GM23338 (cell line): ENCODE measurements at regions not wholly inside any gene's neighbourhood (a gene's known extent, or its start where the extent isn't known, plus 50 kb on each side); places are given as distances from the start of the nearest gene placed in this dataset.

Experiments
- ATAC-seq: fragments of 200-7000 bp; cut with Tn5 transposase; 3 replicates; pipeline ENCODE4 v1.9.1; 2020
- DNase-seq: peaks from one replicate; pipeline ENCODE4 v3.0.0-alpha.2; 2015; ENCODE audit warnings: low spot score
- H2AFZ ChIP-seq: fragments of 200-600 bp; sonication (generic); 2 replicates; pipeline ENCODE4 v1.8.0; 2016; ENCODE audit warnings: antibody characterized with exemption, mild to moderate bottlenecking, moderate library complexity
- H3F3A ChIP-seq: fragments of 200-600 bp; sonication (generic); replicated peaks from 2 replicates; pipeline ENCODE4 v1.8.0; 2017; ENCODE audit warnings: antibody characterized with exemption, mixed run types, low read depth
- H3K27ac ChIP-seq: fragments of 200-600 bp; sonication (generic); 2 replicates; pipeline ENCODE4 v1.6.1; 2016; ENCODE audit warnings: low read depth
- H3K27me3 ChIP-seq: fragments of 200-600 bp; sonication (generic); 2 replicates; pipeline ENCODE4 v1.8.0; 2016; ENCODE audit warnings: mild to moderate bottlenecking, mixed run types, moderate library complexity; ENCODE audit not compliant: insufficient read depth
- H3K36me3 ChIP-seq: fragments of 200-600 bp; sonication (generic); 2 replicates; pipeline ENCODE4 v1.8.0; 2016; ENCODE audit warnings: mild to moderate bottlenecking; ENCODE audit not compliant: insufficient read depth
- H3K4me1 ChIP-seq: fragments of 200-600 bp; sonication (generic); 2 replicates; pipeline ENCODE4 v1.8.0; 2016; ENCODE audit warnings: mild to moderate bottlenecking, moderate library complexity; ENCODE audit not compliant: insufficient read depth
- H3K4me2 ChIP-seq: fragments of 200-600 bp; sonication (generic); 2 replicates; pipeline ENCODE4 v1.7.1; 2017; ENCODE audit warnings: mixed run types
- H3K4me3 ChIP-seq: fragments of 200-600 bp; sonication (generic); 2 replicates; pipeline ENCODE4 v1.6.1; 2016; ENCODE audit warnings: mixed run types
- H3K79me2 ChIP-seq: fragments of 200-600 bp; sonication (generic); replicated peaks from 2 replicates; pipeline ENCODE4 v1.8.0; 2017; ENCODE audit warnings: mild to moderate bottlenecking; ENCODE audit not compliant: insufficient read depth
- H3K9me2 ChIP-seq: fragments of 200-600 bp; sonication (generic); 2 replicates; pipeline ENCODE4 v1.8.0; 2017; ENCODE audit not compliant: insufficient read depth
- H4K20me1 ChIP-seq: fragments of 200-600 bp; sonication (generic); replicated peaks from 2 replicates; pipeline ENCODE4 v1.8.0; 2017; ENCODE audit warnings: mild to moderate bottlenecking; ENCODE audit not compliant: insufficient read depth
- H3K27ac Mint-ChIP-seq: 2 replicates; pipeline ENCODE4 v1.8.0; 2020; ENCODE audit warnings: inconsistent platforms, mild to moderate bottlenecking, moderate library complexity, mixed read lengths
- H3K27me3 Mint-ChIP-seq: 3 replicates; pipeline ENCODE4 v1.8.0; 2022; ENCODE audit warnings: low read depth, mild to moderate bottlenecking, moderate library complexity, mixed read lengths, inconsistent platforms; ENCODE audit not compliant: insufficient read depth, poor library complexity
- H3K36me3 Mint-ChIP-seq: 3 replicates; pipeline ENCODE4 v1.8.0; 2021; ENCODE audit warnings: low read depth, mild to moderate bottlenecking, inconsistent platforms, moderate library complexity, mixed read lengths
- H3K4me1 Mint-ChIP-seq: 3 replicates; pipeline ENCODE4 v1.8.0; 2020; ENCODE audit warnings: mild to moderate bottlenecking, inconsistent platforms, mixed read lengths
- H3K4me3 Mint-ChIP-seq: 3 replicates; pipeline ENCODE4 v1.8.0; 2021; ENCODE audit warnings: moderate library complexity, mild to moderate bottlenecking, inconsistent platforms, mixed read lengths
- H3K9me3 Mint-ChIP-seq: 3 replicates; pipeline ENCODE4 v1.8.0; 2020; ENCODE audit warnings: moderate library complexity, mild to moderate bottlenecking, inconsistent platforms, mixed read lengths
- CREB1 ChIP-seq: fragments of 250-450 bp; sonication (Bioruptor Pico); IDR thresholded peaks from 2 replicates; pipeline ENCODE4 v1.5.0; 2020; ENCODE audit warnings: low read depth, mild to moderate bottlenecking, moderate library complexity
- CTCF ChIP-seq, 2 experiments: fragments of 200-600 bp in 1 of 2; sonication (generic) in 1 of 2; conservative IDR thresholded peaks; 2 replicates each; pipeline versions ENCODE4 v1.5.1 to v1.6.1; 2016 to 2017; ENCODE audit warnings: antibody characterized with exemption in 2 of 2, low read depth in 2 of 2, mild to moderate bottlenecking in 2 of 2, moderate library complexity in 1 of 2
- ETS1 ChIP-seq: IDR thresholded peaks from 2 replicates; pipeline ENCODE4 v1.6.1; 2016; ENCODE audit warnings: antibody characterized with exemption
- EZH2 ChIP-seq: fragments of 200-600 bp; sonication (generic); IDR thresholded peaks from one replicate; pipeline ENCODE4 v1.8.0; 2017; ENCODE audit warnings: antibody characterized with exemption, mild to moderate bottlenecking, low read depth; ENCODE audit not compliant: unreplicated experiment
- EZH2phosphoT487 ChIP-seq: fragments of 200-600 bp; sonication (generic); IDR thresholded peaks from one replicate; pipeline ENCODE4 v1.8.1; 2018; ENCODE audit warnings: antibody characterized with exemption; ENCODE audit not compliant: unreplicated experiment
- JUNB ChIP-seq: IDR thresholded peaks from one replicate; pipeline ENCODE4 v1.6.1; 2016; ENCODE audit warnings: antibody characterized with exemption; ENCODE audit not compliant: unreplicated experiment
- NANOG ChIP-seq: IDR thresholded peaks from 2 replicates; pipeline ENCODE4 v1.6.1; 2016; ENCODE audit warnings: antibody characterized with exemption, borderline replicate concordance
- POLR2AphosphoS5 ChIP-seq: IDR thresholded peaks from 2 replicates; pipeline ENCODE4 v1.6.1; 2016; ENCODE audit warnings: antibody characterized with exemption, low read depth
- REST ChIP-seq: IDR thresholded peaks from one replicate; pipeline ENCODE4 v1.6.1; 2018; ENCODE audit warnings: antibody characterized with exemption; ENCODE audit not compliant: unreplicated experiment
- STAT1 ChIP-seq: IDR thresholded peaks from one replicate; pipeline ENCODE4 v1.6.1; 2016; ENCODE audit warnings: antibody characterized with exemption; ENCODE audit not compliant: unreplicated experiment
- ZNF114 ChIP-seq: fragments of 250-450 bp; sonication (Bioruptor Pico); IDR thresholded peaks from 2 replicates; pipeline ENCODE4 v1.5.0; 2020; ENCODE audit warnings: mild to moderate bottlenecking, moderate library complexity
- ZNF331 ChIP-seq: fragments of 250-450 bp; sonication (Bioruptor Pico); IDR thresholded peaks from 2 replicates; pipeline ENCODE4 v1.5.0; 2020; ENCODE audit warnings: low read depth, mild to moderate bottlenecking, moderate library complexity
- ZNF462 ChIP-seq: fragments of 250-450 bp; sonication (Bioruptor Pico); IDR thresholded peaks from 2 replicates; pipeline ENCODE4 v1.5.0; 2020; ENCODE audit warnings: mild to moderate bottlenecking, moderate library complexity

GRCh38 chr4:102193145-102193544 lies 152.1 kb downstream of the SLC39A8 start:
- Histone ChIP-seq H3K27ac (no peak overlapping the region), H3K4me3 (no peak overlapping the region), H4K20me1 (no peaks in the 10 kb centered on the region), H3K27me3 (no peaks in the 10 kb centered on the region), H2AFZ (no peak overlapping the region), H3F3A (no peaks in the 10 kb centered on the region), H3K79me2 (no peaks in the 10 kb centered on the region), H3K4me1 (peaks cover 11% of the 10 kb centered on the region; the same call in 1 of the 2 replicates), H3K36me3 (no peaks in the 10 kb centered on the region), H3K4me2 (no peak overlapping the region), H3K9me2 (0 out of 2 replicates have a peak, but pooled peaks cover 3% of the 10 kb centered on the region)
- no peak for TF ChIP-seq EZH2phosphoT487
- TF ChIP-seq ETS1 = no peak
- no peak for TF ChIP-seq STAT1
- no peak for TF ChIP-seq CREB1
- no peak for TF ChIP-seq ZNF114 (CRISPR knock-in tag)
- TF ChIP-seq EZH2 = no peak
- no peak for TF ChIP-seq JUNB
- no peak for TF ChIP-seq POLR2AphosphoS5
- TF ChIP-seq CTCF (conservative IDR thresholded peaks at IDR 0.05; ENCODE audit: low read depth in 2 of 2) = no peak
- no peak for TF ChIP-seq ZNF462 (CRISPR knock-in tag)
- no peak for TF ChIP-seq NANOG
- TF ChIP-seq ZNF331 (CRISPR knock-in tag) = no peak
- TF ChIP-seq REST = no peak
- H3K4me3 Mint-ChIP-seq = no peak overlapping the region
- peaks cover 21% of the 10 kb centered on the region for H3K4me1 Mint-ChIP-seq
- peaks cover 2% of the 10 kb centered on the region for H3K27me3 Mint-ChIP-seq
- H3K9me3 Mint-ChIP-seq = no peaks in the 10 kb centered on the region; the same call in 2 of the 3 replicates
- DNase-seq = no peak
- H3K27ac Mint-ChIP-seq = no peak overlapping the region
- ATAC-seq = no peak
- no peaks in the 10 kb centered on the region for H3K36me3 Mint-ChIP-seq
